MM.1S (cell line): ENCODE measurements at regions not wholly inside any gene's neighbourhood (a gene's known extent, or its start where the extent isn't known, plus 50 kb on each side); places are given as distances from the start of the nearest gene placed in this dataset.

Experiments
- CTCF ChIP-seq: fragments of 300-600 bp; sonication (generic); IDR thresholded peaks from 2 replicates; pipeline ENCODE4 v1.5.1; 2016; ENCODE audit warnings: antibody characterized with exemption, low read length, mixed read lengths
- EZH2 ChIP-seq: fragments of 300-600 bp; sonication (generic); optimal IDR thresholded peaks from 2 replicates; pipeline ENCODE3; 2017; ENCODE audit warnings: low read depth, mild to moderate bottlenecking, antibody characterized with exemption, low read length, mixed read lengths
- EZH2phosphoT487 ChIP-seq: fragments of 300-600 bp; sonication (generic); IDR thresholded peaks from 2 replicates; pipeline ENCODE4 v1.6.1; 2018; ENCODE audit warnings: antibody characterized with exemption, low read length

- TF ChIP-seq CTCF (no peak), EZH2 (no peak), EZH2phosphoT487 (no peak)
These were observed 113.9 kb downstream of the PHLDA1 start for GRCh38 chr12:75917715-75918114.
